ENCODE measurements at regions not wholly inside any gene's neighbourhood (a gene's known extent, or its start where the extent isn't known, plus 50 kb on each side); places are given as distances from the start of the nearest gene placed in this dataset.

DNA sequence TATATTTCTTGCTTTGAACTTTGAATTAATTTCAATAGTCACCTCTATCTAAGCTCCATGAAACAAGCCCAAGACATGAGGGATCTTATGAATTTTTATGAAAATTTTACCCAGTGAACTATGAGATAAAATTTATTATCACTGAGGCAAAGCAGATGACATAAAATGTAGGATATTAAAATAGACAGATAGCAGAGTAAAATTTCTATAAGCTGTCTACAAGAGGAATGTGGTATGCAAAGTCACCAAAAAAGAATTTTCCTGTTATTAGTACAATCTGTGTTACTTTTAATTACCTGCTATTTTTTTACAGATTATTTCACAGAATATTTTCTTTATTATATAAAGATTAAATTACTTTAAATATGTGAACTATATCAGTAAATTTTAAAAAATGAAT, 2312.6 kb downstream of the PCDH9 start:
- DNase-seq (ENCODE audit: low read depth) = no peak

DNA sequence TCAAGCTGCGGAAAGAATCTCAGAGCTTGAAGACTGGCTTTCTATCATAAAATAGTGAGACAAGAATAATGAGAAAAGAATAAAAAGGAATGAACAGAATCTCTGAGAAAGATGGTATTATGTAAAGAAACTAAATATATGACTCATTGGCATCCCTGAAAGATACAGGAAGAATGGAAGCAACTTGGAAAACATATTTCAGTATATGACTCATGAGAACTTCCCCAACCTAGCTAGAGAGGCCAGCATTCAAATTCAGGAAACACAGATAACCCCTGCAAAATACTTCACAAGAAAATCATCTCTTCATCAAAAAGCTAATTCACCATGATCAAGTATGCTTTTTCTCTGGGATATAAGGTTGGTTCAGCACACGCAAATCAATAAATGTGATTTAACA, 2318.0 kb downstream of the PCDH9 start:
- peak; percentile 14 for DNase-seq (ENCODE audit: low read depth)

- DNase-seq (ENCODE audit: low read depth) = no peak
Measured at GRCh38 chr13:64910096-64910495, 2320.0 kb downstream of the PCDH9 start.

- no peak for DNase-seq (ENCODE audit: low read depth)
Measured at GRCh38 chr13:64909184-64909583, 2321.0 kb downstream of the PCDH9 start.

- no peak for DNase-seq (ENCODE audit: low read depth)
Measured at GRCh38 chr13:64900039-64900438, 2330.1 kb downstream of the PCDH9 start.

DNA sequence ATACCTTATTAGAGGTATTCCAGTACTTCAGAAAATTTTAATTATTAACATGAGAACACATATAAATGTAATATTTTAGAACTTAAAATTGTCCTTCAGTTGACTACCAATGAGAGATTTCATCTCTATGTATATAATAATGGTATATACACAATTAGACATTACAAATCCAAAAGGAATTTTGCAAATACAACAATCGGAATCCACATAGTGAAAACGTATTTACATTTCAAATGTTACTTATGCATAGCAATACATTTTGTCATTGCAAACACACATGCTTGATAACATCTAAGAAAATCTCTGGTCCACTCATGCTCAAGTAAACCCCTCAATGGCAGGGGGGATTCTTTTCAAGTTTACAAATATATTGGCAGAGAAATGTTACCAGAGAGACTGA, 2345.2 kb downstream of the PCDH9 start:
- DNase-seq (ENCODE audit: low read depth) = no peak

GRCh38 chr13:64877176-64877575, 2353.0 kb downstream of the PCDH9 start:
- no peak for DNase-seq (ENCODE audit: low read depth)

GRCh38 chr13:64871742-64872141, 2358.4 kb downstream of the PCDH9 start:
- no peak for DNase-seq (ENCODE audit: low read depth)

- no peak for DNase-seq (ENCODE audit: low read depth)
Measured at GRCh38 chr13:64869539-64869938, 2360.6 kb downstream of the PCDH9 start.

DNA sequence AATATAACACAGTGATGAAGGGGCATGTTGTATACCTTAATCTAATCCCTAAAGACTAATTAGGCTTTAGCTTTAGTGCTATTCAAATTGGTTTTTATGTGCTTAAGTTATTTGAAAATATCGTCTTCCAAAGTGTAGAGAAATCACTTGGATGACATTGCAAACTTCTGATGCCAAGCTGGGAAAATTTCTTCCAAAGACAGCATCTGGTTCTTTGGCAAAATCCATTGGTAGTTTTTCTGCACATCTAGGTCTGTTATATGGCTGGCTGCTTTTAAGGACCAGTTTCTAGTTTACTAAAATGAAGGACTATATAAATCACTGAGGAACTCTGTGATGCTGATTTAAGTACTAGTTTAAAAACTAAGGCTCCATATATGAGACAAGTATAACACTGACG, 2362.3 kb downstream of the PCDH9 start:
- no peak for DNase-seq (ENCODE audit: low read depth)

- DNase-seq (ENCODE audit: low read depth) = no peak
Measured at GRCh38 chr13:64866331-64866730, 2363.8 kb downstream of the PCDH9 start.

DNA sequence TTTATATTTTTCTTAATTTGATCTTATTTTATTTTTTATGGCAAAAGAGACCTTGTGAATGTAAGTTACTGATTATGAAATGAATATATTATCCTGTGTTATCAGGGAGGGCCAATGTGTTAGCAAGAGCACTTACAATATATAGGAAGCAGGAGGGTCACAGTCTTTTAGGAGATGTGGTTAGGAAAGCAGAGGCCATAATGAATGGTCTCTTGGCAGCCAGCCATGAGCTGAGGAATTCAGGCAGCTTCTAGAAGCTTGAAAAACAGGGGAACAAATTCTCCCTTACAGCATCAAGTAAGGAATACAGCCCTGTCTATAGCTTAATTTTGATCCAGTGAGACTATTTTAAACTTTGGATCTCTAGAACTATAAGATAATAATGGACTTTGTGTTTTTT, 2374.6 kb downstream of the PCDH9 start:
- no peak for DNase-seq (ENCODE audit: low read depth)

DNA sequence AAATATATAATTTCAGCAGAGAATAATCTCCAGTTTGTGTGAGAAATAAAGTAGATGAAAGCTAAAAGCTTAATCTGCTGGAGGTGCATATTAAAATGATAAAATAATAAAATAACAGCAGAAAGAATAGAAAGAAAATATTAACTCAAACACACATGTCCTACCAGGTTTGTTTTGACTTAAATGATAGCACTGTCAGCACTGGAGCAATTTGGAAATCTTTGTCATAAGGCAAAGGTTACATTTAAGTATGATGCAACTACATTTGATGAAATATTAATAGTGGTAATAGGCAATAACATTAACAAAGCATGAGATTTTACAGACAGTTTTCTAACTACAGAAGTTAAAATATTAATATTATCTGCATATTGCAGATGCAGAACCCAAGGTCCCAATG, 2380.1 kb downstream of the PCDH9 start:
- DNase-seq (ENCODE audit: low read depth) = no peak

GRCh38 chr13:64849196-64849595, 2380.9 kb downstream of the PCDH9 start:
- DNase-seq (ENCODE audit: low read depth) = no peak

GRCh38 chr13:64847767-64848166, 2382.4 kb downstream of the PCDH9 start:
- DNase-seq (ENCODE audit: low read depth) = no peak

DNA sequence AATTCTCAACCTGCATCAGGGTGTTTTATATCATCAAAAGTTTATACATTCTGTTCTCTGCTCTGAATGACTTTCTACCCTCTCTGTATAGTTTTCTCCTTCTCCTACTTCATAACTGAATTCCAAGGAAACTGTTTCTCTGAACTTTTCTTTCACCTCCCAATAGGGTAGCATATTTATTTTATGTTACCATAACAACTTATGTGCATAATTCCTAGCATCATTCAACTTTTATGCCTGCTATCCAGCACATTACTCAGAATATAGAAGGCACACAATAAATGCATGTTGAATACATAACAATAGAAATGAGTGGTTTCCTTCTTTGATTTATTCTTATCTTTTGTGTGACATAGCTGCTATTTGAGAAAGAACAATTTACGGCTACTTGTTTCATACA, 2385.0 kb downstream of the PCDH9 start:
- no peak for DNase-seq (ENCODE audit: low read depth)

- DNase-seq (ENCODE audit: low read depth) = no peak
Measured at GRCh38 chr13:64819081-64819480, 2411.1 kb downstream of the PCDH9 start.

DNA sequence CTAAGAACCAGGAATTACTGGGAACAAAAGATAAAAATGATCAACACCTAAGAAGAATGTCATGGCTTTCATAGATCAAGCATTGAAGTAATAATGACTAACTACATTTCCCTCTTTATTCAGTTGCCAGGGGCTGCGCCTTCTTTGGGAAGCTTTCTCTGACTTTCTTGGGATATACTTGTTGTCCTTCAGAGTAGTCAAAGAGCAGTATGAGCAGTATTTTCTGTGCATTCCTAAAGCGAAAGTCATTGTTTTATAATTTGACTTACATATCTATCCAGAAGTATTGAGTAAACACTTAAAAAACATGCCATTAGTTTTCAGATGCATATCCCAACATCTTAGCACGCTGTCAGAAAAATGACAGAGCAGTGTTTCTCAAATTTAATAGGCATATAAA, 2412.4 kb downstream of the PCDH9 start:
- DNase-seq (ENCODE audit: low read depth) = no peak

DNA sequence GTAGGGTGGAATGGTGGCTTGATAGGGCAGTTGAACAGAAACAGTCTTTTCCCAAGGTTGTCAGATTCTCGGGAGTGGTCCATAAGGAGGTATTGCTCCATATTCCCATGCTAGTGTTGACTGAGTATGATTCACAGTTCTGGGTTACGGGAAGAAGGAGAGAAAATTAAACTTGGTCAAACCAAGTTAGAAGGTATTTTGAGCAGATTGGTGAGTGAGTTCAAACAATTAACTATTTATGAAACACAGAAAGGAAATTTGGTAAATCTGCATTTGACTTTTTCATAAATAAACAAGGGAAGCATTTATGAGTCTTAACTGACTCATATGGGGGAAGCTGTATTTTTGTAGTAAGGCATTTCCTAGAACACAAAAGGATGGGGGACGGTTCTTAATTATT, 2419.4 kb downstream of the PCDH9 start:
- no peak for DNase-seq (ENCODE audit: low read depth)

- no peak for DNase-seq (ENCODE audit: low read depth)
Measured at GRCh38 chr13:64808704-64809103, 2421.4 kb downstream of the PCDH9 start.

GRCh38 chr13:64801768-64802167, 2428.4 kb downstream of the PCDH9 start:
- no peak for DNase-seq (ENCODE audit: low read depth)

GRCh38 chr13:64798422-64798821, 2431.7 kb downstream of the PCDH9 start:
- no peak for DNase-seq (ENCODE audit: low read depth)

DNA sequence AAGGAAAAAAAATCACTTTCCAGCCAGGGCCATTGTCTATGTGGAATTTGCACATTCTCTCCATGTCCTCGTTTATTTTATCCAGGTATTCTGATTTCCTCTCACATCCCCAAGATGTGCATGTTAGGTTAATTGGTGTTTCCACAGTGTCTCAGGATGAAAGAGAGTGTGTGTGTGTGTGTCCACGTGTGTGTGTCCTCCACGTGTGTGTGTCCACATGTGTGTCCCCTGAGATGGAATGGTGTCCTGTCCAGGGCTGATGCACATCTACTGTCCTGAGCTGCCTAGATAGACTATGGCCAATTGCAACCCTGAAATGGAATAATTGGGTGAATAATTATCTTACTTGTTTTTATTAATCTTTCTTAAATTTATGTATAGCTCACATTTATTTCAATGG, 2436.5 kb downstream of the PCDH9 start:
- no peak for DNase-seq (ENCODE audit: low read depth)

DNA sequence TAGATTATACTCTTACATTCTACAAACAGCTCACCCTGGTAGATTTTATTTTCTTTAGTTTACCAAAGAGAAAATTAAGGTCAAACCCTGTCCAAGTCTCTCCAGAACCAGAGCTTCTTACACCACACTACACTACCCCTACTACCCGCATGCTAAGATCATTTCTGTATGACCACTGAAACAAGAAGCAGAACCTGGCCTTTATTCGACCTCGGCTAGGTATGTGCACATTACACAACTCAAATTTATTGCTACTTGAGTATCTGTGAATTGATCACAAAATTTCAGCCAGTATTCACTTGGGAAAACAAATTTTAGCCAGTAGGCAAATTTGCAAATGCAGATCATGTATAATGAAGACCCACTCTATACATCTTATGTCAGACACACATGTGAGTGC, 2437.0 kb downstream of the PCDH9 start:
- DNase-seq (ENCODE audit: low read depth) = no peak

DNA sequence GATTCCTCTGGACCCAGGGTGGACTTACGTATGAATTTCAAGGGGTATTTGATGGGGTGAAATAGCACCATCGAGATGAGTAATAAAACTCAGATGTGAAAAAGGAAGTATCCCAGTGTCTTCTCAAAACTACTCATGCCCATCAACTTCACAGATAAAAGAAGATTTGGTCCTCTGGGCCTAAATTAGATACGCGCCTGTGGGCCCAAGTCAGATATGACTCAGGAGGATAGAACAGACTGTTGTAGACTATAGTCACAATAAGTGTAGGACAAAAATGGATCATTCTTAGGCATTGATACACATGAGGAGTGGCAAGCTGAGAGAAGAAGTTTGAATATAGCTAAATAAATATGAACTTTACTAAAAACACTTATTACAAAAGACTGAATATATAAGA, 2438.8 kb downstream of the PCDH9 start:
- no peak for DNase-seq (ENCODE audit: low read depth)

All from renal cortical epithelial cell (primary cell).